Mammary epithelial cell (primary cell): ENCODE measurements at regions not wholly inside any gene's neighbourhood (a gene's known extent, or its start where the extent isn't known, plus 50 kb on each side); places are given as distances from the start of the nearest gene placed in this dataset.

ENCODE experiments used
- EZH2 ChIP-seq: IDR thresholded peaks from 2 replicates; pipeline ENCODE4 v1.6.1; 2012; ENCODE audit warnings: low read length, inconsistent platforms, borderline replicate concordance
- TF ChIP-seq, protein P1 (sequence below), 2 donors: IDR thresholded peaks in 1 of 2; conservative IDR thresholded peaks in 1 of 2; 2 replicates each; pipeline ENCODE4 v1.5.1; 2011 to 2012; ENCODE audit warnings: inconsistent platforms in 2 of 2, low read length in 2 of 2, mild to moderate bottlenecking in 2 of 2, control low read depth in 1 of 2, low read depth in 1 of 2; ENCODE audit not compliant: insufficient read depth in 1 of 2; ENCODE audit errors: extremely low read depth in 1 of 2

GRCh38 chr5:110817459-110817858 lies 78.7 kb downstream of the SLC25A46 start:
- TF ChIP-seq, protein P1, sequence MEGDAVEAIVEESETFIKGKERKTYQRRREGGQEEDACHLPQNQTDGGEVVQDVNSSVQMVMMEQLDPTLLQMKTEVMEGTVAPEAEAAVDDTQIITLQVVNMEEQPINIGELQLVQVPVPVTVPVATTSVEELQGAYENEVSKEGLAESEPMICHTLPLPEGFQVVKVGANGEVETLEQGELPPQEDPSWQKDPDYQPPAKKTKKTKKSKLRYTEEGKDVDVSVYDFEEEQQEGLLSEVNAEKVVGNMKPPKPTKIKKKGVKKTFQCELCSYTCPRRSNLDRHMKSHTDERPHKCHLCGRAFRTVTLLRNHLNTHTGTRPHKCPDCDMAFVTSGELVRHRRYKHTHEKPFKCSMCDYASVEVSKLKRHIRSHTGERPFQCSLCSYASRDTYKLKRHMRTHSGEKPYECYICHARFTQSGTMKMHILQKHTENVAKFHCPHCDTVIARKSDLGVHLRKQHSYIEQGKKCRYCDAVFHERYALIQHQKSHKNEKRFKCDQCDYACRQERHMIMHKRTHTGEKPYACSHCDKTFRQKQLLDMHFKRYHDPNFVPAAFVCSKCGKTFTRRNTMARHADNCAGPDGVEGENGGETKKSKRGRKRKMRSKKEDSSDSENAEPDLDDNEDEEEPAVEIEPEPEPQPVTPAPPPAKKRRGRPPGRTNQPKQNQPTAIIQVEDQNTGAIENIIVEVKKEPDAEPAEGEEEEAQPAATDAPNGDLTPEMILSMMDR (conservative IDR thresholded peaks at IDR 0.05 in 1 of 2, IDR thresholded peaks at IDR 0.05 in 1 of 2; ENCODE audit: extremely low read depth in 1 of 2, insufficient read depth in 1 of 2, low read depth in 1 of 2, low read length in 2 of 2), result no peak
- TF ChIP-seq EZH2, result no peak
